H1 (cell line): ENCODE measurements at regions not wholly inside any gene's neighbourhood (a gene's known extent, or its start where the extent isn't known, plus 50 kb on each side); places are given as distances from the start of the nearest gene placed in this dataset.

Experiments
- CTCF ChIA-PET: fragments of 300-600 bp; sonication (Branson Sonifier 250); formaldehyde crosslinking; loops from one replicate; lab custom pipeline; 2021; ENCODE audit not compliant: partially characterized antibody; lab: Charles Lee
- POLR2A ChIA-PET: fragments of 300-600 bp; sonication (Branson Sonifier 250); formaldehyde crosslinking; loops from one replicate; lab custom pipeline; 2021; ENCODE audit warnings: inconsistent platforms; ENCODE audit not compliant: partially characterized antibody; lab: Charles Lee
- DNase-seq, 2 experiments: peaks; one replicate each; pipeline versions ENCODE4 v3.0.0 to v3.0.0-alpha.2; 2010 to 2022; ENCODE audit warnings: low spot score in 2 of 2, low read depth in 1 of 2, mixed read lengths in 1 of 2
- FAIRE-seq: peaks from 2 replicates; lab custom pipeline; 2011; peaks lifted over from hg19 to GRCh38; lab: Jason Lieb, UNC
- H2AFZ ChIP-seq: 2 replicates; pipeline ENCODE4 v1.8.1; 2012; ENCODE audit warnings: low read length, inconsistent platforms
- H2AK5ac ChIP-seq: 2 replicates; pipeline ENCODE4 v1.6.1; 2013; ENCODE audit warnings: low read depth, low read length
- H2BK120ac ChIP-seq: replicated peaks from 2 replicates; pipeline ENCODE3; 2013; ENCODE audit warnings: low read depth, low read length, inconsistent platforms
- H2BK12ac ChIP-seq: 2 replicates; pipeline ENCODE4 v1.6.1; 2013; ENCODE audit warnings: low read depth, low read length
- H2BK15ac ChIP-seq: 2 replicates; pipeline ENCODE4 v1.6.1; 2013; ENCODE audit warnings: low read length
- H2BK20ac ChIP-seq: 2 replicates; pipeline ENCODE4 v1.6.1; 2013; ENCODE audit warnings: low read length
- H2BK5ac ChIP-seq: 2 replicates; pipeline ENCODE4 v1.6.1; 2013; ENCODE audit warnings: low read depth, low read length
- H3K14ac ChIP-seq: 2 replicates; pipeline ENCODE4 v1.6.1; 2013; ENCODE audit warnings: inconsistent platforms; ENCODE audit not compliant: insufficient read length
- H3K18ac ChIP-seq: 2 replicates; pipeline ENCODE4 v1.6.1; 2013; ENCODE audit warnings: low read length; ENCODE audit errors: extremely low read depth
- H3K23ac ChIP-seq: 2 replicates; pipeline ENCODE4 v1.6.1; 2013; ENCODE audit warnings: inconsistent platforms; ENCODE audit not compliant: insufficient read length
- H3K23me2 ChIP-seq: 2 replicates; pipeline ENCODE4 v1.6.1; 2013; ENCODE audit warnings: low read depth, low read length
- H3K27ac ChIP-seq: 2 replicates; pipeline ENCODE4 v1.6.1; 2011; ENCODE audit warnings: low read depth, low read length, inconsistent platforms
- H3K27me3 ChIP-seq, 4 experiments: replicated peaks in 1 of 4; 1 replicate in 1 of 4; 2 replicates in 3 of 4; pipeline versions ENCODE4 v1.6.1 to v1.8.1; 2011 to 2013; ENCODE audit warnings: low read length in 3 of 4, mild to moderate bottlenecking in 3 of 4, inconsistent platforms in 2 of 4, mixed read lengths in 2 of 4, moderate library complexity in 1 of 4; ENCODE audit not compliant: control insufficient read depth in 3 of 4, insufficient read depth in 3 of 4; ENCODE audit errors: extremely low read depth in 1 of 4
- H3K36me3 ChIP-seq, 4 experiments: 2 replicates each; pipeline versions ENCODE4 v1.6.1 to v1.8.1; 2011 to 2013; ENCODE audit warnings: mild to moderate bottlenecking in 4 of 4, low read length in 3 of 4, moderate library complexity in 2 of 4, control low read depth in 1 of 4, inconsistent platforms in 1 of 4; ENCODE audit not compliant: insufficient read depth in 4 of 4, control insufficient read depth in 2 of 4
- H3K4ac ChIP-seq: replicated peaks from 2 replicates; pipeline ENCODE3; 2013; ENCODE audit warnings: low read length, low read depth, mixed read lengths, inconsistent platforms; ENCODE audit not compliant: insufficient read length
- H3K4me1 ChIP-seq, 4 experiments: replicated peaks in 1 of 4; 1 replicate in 1 of 4; 2 replicates in 3 of 4; pipeline versions ENCODE4 v1.6.1 to v1.8.1; 2011 to 2013; ENCODE audit warnings: low read length in 3 of 4, inconsistent platforms in 2 of 4, mixed read lengths in 1 of 4; ENCODE audit not compliant: insufficient read depth in 4 of 4, control insufficient read depth in 3 of 4
- H3K4me2 ChIP-seq, 2 experiments: 2 replicates each; pipeline versions ENCODE4 v1.6.1 to v1.8.1; 2011 to 2013; ENCODE audit warnings: low read depth in 2 of 2, low read length in 2 of 2, control low read depth in 1 of 2, inconsistent platforms in 1 of 2, mild to moderate bottlenecking in 1 of 2; ENCODE audit not compliant: insufficient read depth in 1 of 2
- H3K4me3 ChIP-seq, 4 experiments: fragments of 200-600, 300-600 bp in 1 of 4; sonication (generic), shearing (Covaris generic), sonication (Bioruptor Twin) in 1 of 4; 2 replicates each; pipeline versions ENCODE4 v1.5.1 to v1.8.1; 2011 to 2016; ENCODE audit warnings: low read length in 4 of 4, low read depth in 3 of 4, control low read depth in 2 of 4, inconsistent platforms in 2 of 4, mild to moderate bottlenecking in 2 of 4, mixed read lengths in 1 of 4, moderate library complexity in 1 of 4; ENCODE audit not compliant: insufficient read depth in 2 of 4; ENCODE audit errors: extremely low read depth in 1 of 4
- H3K56ac ChIP-seq: replicated peaks from 2 replicates; pipeline ENCODE3; 2013; ENCODE audit warnings: low read depth, mild to moderate bottlenecking, mixed read lengths, low read length, inconsistent platforms; ENCODE audit not compliant: insufficient read length
- H3K79me1 ChIP-seq: 2 replicates; pipeline ENCODE4 v1.6.1; 2013; ENCODE audit warnings: low read depth, low read length, control low read depth
- H3K79me2 ChIP-seq, 2 experiments: 2 replicates each; pipeline versions ENCODE4 v1.6.1 to v1.8.1; 2012 to 2013; ENCODE audit warnings: low read length in 2 of 2, mild to moderate bottlenecking in 2 of 2, inconsistent platforms in 1 of 2; ENCODE audit not compliant: insufficient read depth in 2 of 2, control insufficient read depth in 1 of 2
- H3K9ac ChIP-seq, 4 experiments: replicated peaks in 1 of 4; 1 replicate in 1 of 4; 2 replicates in 3 of 4; pipeline versions ENCODE4 v1.6.1 to v1.8.1; 2011 to 2013; ENCODE audit warnings: low read depth in 3 of 4, low read length in 3 of 4, control low read depth in 2 of 4, mild to moderate bottlenecking in 2 of 4, moderate library complexity in 2 of 4, inconsistent platforms in 1 of 4; ENCODE audit errors: extremely low read depth in 1 of 4
- H3K9me3 ChIP-seq, 2 experiments: 2 replicates each; pipeline versions ENCODE4 v1.6.1 to v1.8.1; 2012 to 2013; ENCODE audit warnings: mild to moderate bottlenecking in 2 of 2, moderate library complexity in 2 of 2, control low read depth in 1 of 2, inconsistent platforms in 1 of 2, low read depth in 1 of 2, low read length in 1 of 2, mixed read lengths in 1 of 2; ENCODE audit not compliant: insufficient read depth in 2 of 2
- H4K20me1 ChIP-seq, 2 experiments: replicated peaks in 1 of 2; 2 replicates each; pipeline versions ENCODE3 to v1.8.1; 2011 to 2013; ENCODE audit warnings: inconsistent platforms in 2 of 2, low read length in 2 of 2, mild to moderate bottlenecking in 1 of 2; ENCODE audit not compliant: insufficient read depth in 2 of 2, control insufficient read depth in 1 of 2
- H4K5ac ChIP-seq: 2 replicates; pipeline ENCODE4 v1.6.1; 2013; ENCODE audit warnings: low read length, low read depth, mixed read lengths, inconsistent platforms; ENCODE audit not compliant: insufficient read length
- H4K8ac ChIP-seq: 2 replicates; pipeline ENCODE4 v1.8.0; 2013; ENCODE audit warnings: mild to moderate bottlenecking, moderate library complexity, low read length, inconsistent platforms; ENCODE audit not compliant: insufficient read depth; ENCODE audit errors: extremely low read depth
- H4K91ac ChIP-seq: replicated peaks from 2 replicates; pipeline ENCODE3; 2013; ENCODE audit warnings: low read length, mixed read lengths, inconsistent platforms; ENCODE audit not compliant: insufficient read length
- BACH1 ChIP-seq: IDR thresholded peaks from 2 replicates; pipeline ENCODE4 v1.6.1; 2012; ENCODE audit warnings: low read length, improper control_type of control experiment
- CHD1 ChIP-seq: IDR thresholded peaks from 2 replicates; pipeline ENCODE4 v1.6.1; 2012; ENCODE audit warnings: low read depth, low read length, improper control_type of control experiment
- EP300 ChIP-seq, 2 experiments: IDR thresholded peaks; 1 replicate in 1 of 2; 2 replicates in 1 of 2; pipeline ENCODE4 v1.6.1; 2011 to 2012; ENCODE audit warnings: low read depth in 2 of 2, low read length in 2 of 2, mild to moderate bottlenecking in 2 of 2, borderline replicate concordance in 1 of 2, inconsistent platforms in 1 of 2, moderate library complexity in 1 of 2
- EZH2 ChIP-seq: fragments of 200-600 bp; sonication (generic); IDR thresholded peaks from 2 replicates; pipeline ENCODE4 v1.7.1; 2012; ENCODE audit warnings: low read depth, mild to moderate bottlenecking, moderate library complexity, low read length, inconsistent platforms; ENCODE audit not compliant: severe bottlenecking
- JUND ChIP-seq: IDR thresholded peaks from 2 replicates; pipeline ENCODE4 v1.6.1; 2011; ENCODE audit warnings: mild to moderate bottlenecking, improper control_type of control experiment, low read length
- KDM5A ChIP-seq: fragments of 200-600 bp; IDR thresholded peaks from 2 replicates; pipeline ENCODE4 v1.7.1; 2012; ENCODE audit warnings: mild to moderate bottlenecking, low read length, inconsistent platforms, mixed read lengths
- POLR2AphosphoS5 ChIP-seq: IDR thresholded peaks from 2 replicates; pipeline ENCODE4 v1.6.1; 2011; ENCODE audit warnings: low read depth, low read length
- RFX5 ChIP-seq: IDR thresholded peaks from 2 replicates; pipeline ENCODE4 v1.6.1; 2011; ENCODE audit warnings: low read depth, low read length, improper control_type of control experiment, borderline replicate concordance
- RNF2 ChIP-seq: fragments of 200-900, 300-1000 bp; sonication (generic); IDR thresholded peaks from 2 replicates; pipeline ENCODE4 v1.7.1; 2016; ENCODE audit warnings: borderline replicate concordance, low read depth, mild to moderate bottlenecking, antibody characterized with exemption, low read length; ENCODE audit not compliant: poor library complexity, severe bottlenecking; ENCODE audit errors: missing control alignments
- SIX5 ChIP-seq: IDR thresholded peaks from 2 replicates; pipeline ENCODE4 v1.6.1; 2011; ENCODE audit warnings: mild to moderate bottlenecking, low read depth, low read length
- SRF ChIP-seq: IDR thresholded peaks from 2 replicates; pipeline ENCODE4 v1.6.1; 2011; ENCODE audit warnings: mild to moderate bottlenecking, low read depth, low read length, moderate library complexity
- TEAD4 ChIP-seq: IDR thresholded peaks from 2 replicates; pipeline ENCODE4 v1.6.1; 2012; ENCODE audit warnings: low read depth, low read length, inconsistent platforms, mixed read lengths
- YY1 ChIP-seq: IDR thresholded peaks from 2 replicates; pipeline ENCODE4 v1.6.1; 2011; ENCODE audit warnings: low read depth, mild to moderate bottlenecking, low read length
- WGBS, 2 experiments: shearing (Covaris generic) in 1 of 2; methylation state at CpG; one replicate each; pipeline versions ENCODE4 v1.1.6 to v1.1.7; 2013 to 2015; ENCODE audit warnings: low lambda C conversion rate in 2 of 2, mixed read lengths in 2 of 2, inconsistent platforms in 1 of 2, low coverage in 1 of 2, missing lambda C conversion rate in 1 of 2; ENCODE audit not compliant: insufficient replicate concordance in 2 of 2, insufficient coverage in 1 of 2, insufficient read length in 1 of 2; ENCODE audit errors: extremely low coverage in 1 of 2, missing lambda C conversion rate in 1 of 2; 5-methylcytosine and 5-hydroxymethylcytosine counted together

DNA sequence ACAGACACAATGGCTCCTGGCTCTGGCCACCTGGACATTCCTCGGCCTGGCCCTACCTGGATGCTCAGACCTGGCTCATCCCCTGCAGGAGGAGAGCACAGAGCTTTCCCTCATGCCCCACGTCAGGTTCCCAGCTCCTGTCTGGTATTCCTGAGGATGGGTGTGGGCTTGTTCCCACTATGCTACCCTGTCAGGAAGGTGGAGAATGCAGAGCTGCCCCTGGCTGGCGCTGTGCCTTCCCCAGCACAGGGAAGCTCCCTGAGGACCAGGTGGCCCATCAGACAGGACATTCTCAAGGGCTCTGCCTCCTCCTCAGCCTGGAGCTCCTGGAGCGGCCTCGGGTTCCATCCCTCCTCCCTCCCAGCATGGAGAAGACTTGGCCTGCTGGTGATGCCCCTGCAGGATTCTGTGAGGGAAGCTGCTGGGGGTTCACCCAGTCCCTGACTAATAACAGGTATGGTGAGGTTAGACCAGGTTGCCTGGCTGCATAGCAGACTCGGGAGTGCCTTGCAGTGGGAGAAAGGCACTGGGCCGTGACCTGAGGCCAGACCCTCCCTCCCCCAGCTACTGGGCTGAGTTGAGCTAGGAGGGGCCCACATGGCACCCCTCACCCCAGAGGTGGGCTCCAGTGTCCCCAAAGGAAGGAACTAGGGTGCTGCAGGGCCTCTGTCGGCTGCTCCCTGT is 156.0 kb upstream of the MLN start:
- WGBS, 2 experiments: 79% methylated on average over 8 of the region's 8 CpGs; no CpG with 5 or more reads in 1 of the 2 experiments
- CTCF ChIA-PET: interaction anchor here (0.8 to 15.0 kb wide), 56 partner anchors 8 to 222 kb away, joined by 3 to 234 read pairs (median 5); no protein-coding TSS in a partner anchor
- H4K91ac ChIP-seq: no peak overlapping the region
- no peak overlapping the region for H3K18ac ChIP-seq
- H3K4me2 ChIP-seq: no peak overlapping the region
- H3K4me3 ChIP-seq: no peak overlapping the region
- no peak overlapping the region for H3K14ac ChIP-seq
- no peaks in the 10 kb centered on the region; a peak in 1 of 7 replicates for H3K27me3 ChIP-seq
- no peak overlapping the region for H2BK15ac ChIP-seq
- no peak overlapping the region; the same call in 1 of the 2 replicates for H4K8ac ChIP-seq
- no peak overlapping the region for H4K5ac ChIP-seq
- H2BK5ac ChIP-seq: no peak overlapping the region; the same call in 1 of the 2 replicates
- no peak overlapping the region for H3K9ac ChIP-seq
- no peaks in the 10 kb centered on the region for H3K36me3 ChIP-seq
- DNase-seq (no peak), FAIRE-seq (no peak)
- H3K27ac ChIP-seq: no peak overlapping the region
- no peaks in the 10 kb centered on the region for H4K20me1 ChIP-seq
- H2AFZ ChIP-seq: no peak overlapping the region
- no peaks in the 10 kb centered on the region; a peak in 1 of 4 replicates for H3K9me3 ChIP-seq
- no peak overlapping the region for H3K23ac ChIP-seq
- peaks cover 8 to 12% (median 10%) of the 10 kb centered on the region in 4 experiments for H3K4me1 ChIP-seq
- H2BK12ac ChIP-seq: 0 out of 2 replicates have a peak overlapping the region, but pooled peaks have one; percentile 2
- no peaks in the 10 kb centered on the region for H3K79me2 ChIP-seq
- no peak overlapping the region for H3K4ac ChIP-seq
- no peak overlapping the region for H2BK120ac ChIP-seq
- H3K79me1 ChIP-seq: no peaks in the 10 kb centered on the region
- H2AK5ac ChIP-seq: no peak overlapping the region; the same call in 1 of the 2 replicates
- no peak overlapping the region for H2BK20ac ChIP-seq
- peaks cover 1% of the 10 kb centered on the region; the same call in 1 of the 2 replicates for H3K23me2 ChIP-seq
- POLR2A ChIA-PET: interaction anchor here (0.8 kb wide), 1 partner anchor 173 kb away, joined by 3 read pairs; no protein-coding TSS in a partner anchor
- no peak overlapping the region for H3K56ac ChIP-seq
- TF ChIP-seq SRF (no peak), JUND (no peak), RNF2 (no peak), RFX5 (no peak), BACH1 (no peak), POLR2AphosphoS5 (no peak), EZH2 (no peak), TEAD4 (no peak), CHD1 (no peak), YY1 (no peak), KDM5A (no peak), EP300 (IDR thresholded peaks at IDR 0.05; ENCODE audit: borderline replicate concordance in 1 of 2, low read depth in 2 of 2, low read length in 2 of 2) (no peak), SIX5 (no peak)
